GM18511 (cell line): ENCODE measurements at regions not wholly inside any gene's neighbourhood (a gene's known extent, or its start where the extent isn't known, plus 50 kb on each side); places are given as distances from the start of the nearest gene placed in this dataset.
"Not testable (repeated sequence)": the region's sequence is repeated elsewhere in the genome, so short reads cannot be mapped to it uniquely, and the experiment has no call there.

ENCODE experiments used
- ATAC-seq: cut with Tn5 transposase; IDR thresholded peaks from one replicate; pipeline ENCODE4 v1.9.1; 2021; ENCODE audit warnings: mild to moderate bottlenecking, moderate library complexity; ENCODE audit not compliant: unreplicated experiment

DNA sequence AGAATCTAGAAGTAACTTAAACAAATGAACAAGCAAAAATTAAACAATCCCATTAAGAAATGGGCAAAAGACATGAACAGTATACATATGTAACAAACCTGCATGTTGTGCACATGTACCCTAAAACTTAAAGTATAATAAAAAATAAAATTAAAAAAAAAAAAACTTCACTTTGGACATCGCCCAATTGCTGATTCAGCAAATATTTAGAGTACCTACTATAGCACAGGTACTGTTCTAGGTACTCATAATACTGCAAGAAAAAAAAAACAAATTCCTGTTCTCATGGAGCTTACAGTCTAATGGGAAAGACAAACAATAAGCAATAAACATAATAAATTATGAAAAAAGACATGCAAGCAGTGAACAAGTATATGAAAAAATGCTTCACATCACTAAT lies 501.5 kb upstream of the HS3ST5 start:
- no peak for ATAC-seq

DNA sequence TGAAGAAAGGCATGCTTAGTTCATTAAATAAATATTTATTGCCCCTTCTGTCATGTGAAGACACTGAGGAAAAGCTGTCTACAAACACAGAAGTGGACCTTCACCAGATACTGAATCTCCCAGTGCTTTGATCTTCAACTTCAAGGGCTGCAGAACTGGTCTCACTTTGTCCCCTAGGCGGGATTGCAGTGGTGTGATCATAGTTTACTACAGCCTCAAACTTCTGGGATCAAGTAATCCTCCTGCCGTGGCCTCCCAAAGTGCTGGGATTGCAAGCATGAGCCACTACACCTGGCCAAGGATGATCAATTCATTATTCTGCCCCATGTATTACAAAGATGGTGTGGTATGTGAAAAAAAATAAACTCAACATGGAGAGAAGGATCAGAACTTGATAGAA lies 496.2 kb upstream of the HS3ST5 start:
- ATAC-seq, result no peak

DNA sequence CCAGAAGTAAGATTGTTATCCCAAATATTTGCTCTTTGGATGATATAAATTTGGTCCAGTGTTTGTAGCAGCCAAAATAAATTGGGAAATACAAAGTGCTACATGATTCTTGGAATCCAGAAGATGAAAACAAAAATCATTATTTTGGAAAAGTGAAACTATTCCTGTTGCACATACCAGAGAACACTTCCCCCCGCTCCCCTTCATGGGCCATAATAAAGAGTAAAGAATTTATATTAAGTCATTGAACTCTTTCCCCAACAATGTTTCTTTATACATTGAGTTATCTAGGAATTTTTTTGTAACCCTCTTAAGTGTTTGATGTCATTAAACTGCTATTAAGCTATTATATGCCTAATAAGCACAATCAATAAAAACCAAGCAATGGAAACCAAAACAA lies 490.4 kb upstream of the HS3ST5 start:
- ATAC-seq, result no peak

DNA sequence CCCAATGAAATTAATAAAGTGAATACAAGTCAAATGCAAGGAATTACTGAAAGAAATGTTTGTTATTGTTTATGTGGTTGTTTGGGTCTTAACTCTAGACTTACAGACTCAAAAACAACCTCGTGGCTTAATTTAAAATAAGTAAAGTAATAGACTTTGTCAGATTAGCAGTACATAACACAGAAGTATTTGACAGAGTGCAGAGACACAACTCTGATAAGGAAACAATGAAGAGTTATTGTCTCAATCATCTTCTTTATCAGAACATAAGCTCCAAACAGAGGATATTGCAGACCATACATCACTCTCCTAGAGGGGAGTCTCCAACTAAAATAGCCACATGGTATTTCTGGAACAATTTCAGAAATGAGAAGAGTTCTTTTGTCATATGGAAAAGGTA lies 487.7 kb upstream of the HS3ST5 start:
- ATAC-seq, result no peak

DNA sequence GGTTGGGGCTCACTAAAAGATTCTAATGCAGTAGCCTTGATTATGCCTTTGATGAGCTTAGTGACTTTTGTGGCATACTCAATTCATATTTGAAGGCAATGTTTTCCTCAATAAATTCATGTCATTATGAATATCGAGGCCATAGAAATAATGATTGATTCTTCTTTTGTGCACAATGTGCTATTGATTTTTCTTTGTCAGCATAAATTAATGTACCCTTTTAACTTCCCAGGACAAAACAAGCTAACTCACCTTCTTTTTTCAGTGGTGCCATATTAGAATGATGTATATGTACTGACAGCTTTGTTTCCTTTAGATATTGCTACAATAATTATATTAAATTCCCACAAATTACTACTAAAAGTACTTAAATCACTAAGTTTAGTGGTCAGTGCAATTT lies 484.3 kb upstream of the HS3ST5 start:
- ATAC-seq, result no peak

DNA sequence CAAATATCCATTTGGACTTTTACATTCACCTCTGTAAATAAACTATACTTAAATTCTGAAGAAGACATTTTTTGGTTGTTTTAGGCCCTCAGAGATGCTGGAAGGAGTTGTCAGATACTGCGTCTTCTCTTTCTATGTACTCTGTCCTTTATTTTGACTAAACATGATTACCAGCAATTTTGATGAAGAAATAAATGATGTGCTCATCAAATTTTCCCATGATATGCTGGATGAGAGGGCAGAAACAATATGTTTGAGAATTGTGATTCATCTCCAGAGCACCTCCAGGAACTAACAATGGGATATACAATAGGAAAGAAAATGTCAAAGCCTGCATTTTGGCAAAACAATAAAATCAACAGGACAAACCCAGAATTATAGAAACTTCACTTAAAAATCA lies 481.6 kb upstream of the HS3ST5 start:
- ATAC-seq, result no peak

DNA sequence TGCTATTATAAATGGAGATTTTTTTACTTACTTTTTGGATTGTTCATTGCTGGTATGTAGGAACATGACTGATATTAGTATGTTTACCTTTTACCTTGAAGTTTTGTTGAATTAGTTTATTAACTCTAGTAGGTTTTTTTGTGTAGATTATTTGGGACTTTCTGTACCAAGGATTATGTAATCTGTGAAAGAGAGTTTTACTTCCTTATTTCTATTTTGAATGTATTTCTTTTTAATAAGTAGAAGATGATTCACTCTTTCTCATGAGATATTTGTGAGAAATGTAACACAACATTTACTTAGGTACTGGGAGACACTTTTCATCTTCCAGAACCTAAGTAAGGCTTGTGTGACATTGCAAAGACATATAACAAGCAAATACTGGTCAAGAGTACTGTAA lies 473.9 kb upstream of the HS3ST5 start:
- ATAC-seq, result peak; percentile 65

DNA sequence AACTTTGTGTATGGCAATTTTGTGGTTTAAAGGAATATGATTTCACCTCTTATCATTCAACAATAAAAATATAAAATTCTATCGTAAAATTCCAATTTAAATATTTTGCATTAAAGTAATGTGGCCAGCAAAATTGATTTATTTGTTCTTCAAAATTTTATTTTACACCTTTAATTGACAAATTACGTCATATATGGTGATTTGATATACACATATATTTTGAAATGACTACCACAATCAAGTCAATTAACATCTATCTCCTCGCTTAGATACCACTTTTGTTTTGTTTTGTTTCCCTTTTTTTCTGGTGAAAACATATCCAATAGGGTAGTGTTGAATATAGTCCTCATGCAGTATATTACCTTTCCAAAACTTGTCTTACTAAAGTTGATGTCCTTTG lies 467.6 kb upstream of the HS3ST5 start:
- ATAC-seq, result no peak

DNA sequence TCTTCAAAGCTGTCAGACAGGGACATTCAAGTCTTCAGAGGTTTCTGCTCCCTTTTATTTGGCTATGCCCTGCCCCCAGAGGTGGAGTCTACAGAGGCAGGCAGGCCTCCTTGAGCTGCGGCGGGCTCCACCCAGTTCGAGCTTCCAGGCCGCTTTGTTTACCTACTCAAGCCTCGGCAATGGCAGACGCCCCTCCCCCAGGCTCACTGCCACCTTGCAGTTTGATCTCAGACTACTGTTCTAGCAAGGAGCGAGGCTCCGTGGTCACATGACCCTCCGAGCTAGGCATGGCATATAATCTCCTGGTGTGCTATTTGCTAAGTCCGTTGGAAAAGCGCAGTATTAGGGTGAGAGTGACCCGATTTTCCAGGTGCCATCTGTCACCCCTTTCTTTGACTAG lies 462.6 kb upstream of the HS3ST5 start:
- ATAC-seq, result not testable (repeated sequence)

DNA sequence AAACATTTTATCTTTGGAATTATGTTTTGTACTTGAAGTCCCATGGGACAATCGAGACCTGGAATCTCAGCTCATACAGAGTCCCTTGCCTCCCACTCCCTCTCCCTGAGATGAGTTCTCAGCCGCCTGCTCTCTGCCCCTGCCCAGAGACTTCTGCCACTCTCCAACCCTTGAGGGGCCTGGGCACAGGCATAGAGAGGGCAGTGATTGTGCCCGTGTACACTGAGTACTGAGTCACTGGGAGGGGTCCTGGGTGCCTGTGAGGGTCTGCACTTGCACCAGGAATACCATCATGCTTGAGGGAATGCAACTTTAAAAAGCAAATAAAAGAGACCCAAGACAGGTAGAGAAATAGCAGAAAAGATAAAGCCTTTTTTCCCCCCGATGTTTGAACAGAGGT lies 453.8 kb upstream of the HS3ST5 start:
- ATAC-seq, result no peak

DNA sequence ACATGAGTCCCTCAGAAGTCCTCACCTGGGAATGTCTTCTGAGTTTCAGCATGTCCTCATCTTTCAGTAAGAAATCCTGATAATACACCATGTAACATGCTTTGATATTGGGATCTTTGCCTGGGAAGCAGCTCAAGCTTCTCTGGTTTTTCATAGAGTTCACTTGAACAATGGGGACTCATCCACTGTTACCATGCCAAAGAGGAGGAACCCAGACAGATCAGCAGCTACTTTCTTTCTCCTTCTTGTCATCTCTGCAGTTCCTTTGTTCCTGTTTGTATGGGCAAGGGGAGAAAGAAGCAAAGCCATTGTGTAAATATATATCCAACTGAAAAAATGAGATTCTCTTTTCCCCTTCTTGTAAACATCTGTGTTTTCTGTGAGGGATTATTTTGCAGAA lies 450.6 kb upstream of the HS3ST5 start:
- no peak for ATAC-seq

DNA sequence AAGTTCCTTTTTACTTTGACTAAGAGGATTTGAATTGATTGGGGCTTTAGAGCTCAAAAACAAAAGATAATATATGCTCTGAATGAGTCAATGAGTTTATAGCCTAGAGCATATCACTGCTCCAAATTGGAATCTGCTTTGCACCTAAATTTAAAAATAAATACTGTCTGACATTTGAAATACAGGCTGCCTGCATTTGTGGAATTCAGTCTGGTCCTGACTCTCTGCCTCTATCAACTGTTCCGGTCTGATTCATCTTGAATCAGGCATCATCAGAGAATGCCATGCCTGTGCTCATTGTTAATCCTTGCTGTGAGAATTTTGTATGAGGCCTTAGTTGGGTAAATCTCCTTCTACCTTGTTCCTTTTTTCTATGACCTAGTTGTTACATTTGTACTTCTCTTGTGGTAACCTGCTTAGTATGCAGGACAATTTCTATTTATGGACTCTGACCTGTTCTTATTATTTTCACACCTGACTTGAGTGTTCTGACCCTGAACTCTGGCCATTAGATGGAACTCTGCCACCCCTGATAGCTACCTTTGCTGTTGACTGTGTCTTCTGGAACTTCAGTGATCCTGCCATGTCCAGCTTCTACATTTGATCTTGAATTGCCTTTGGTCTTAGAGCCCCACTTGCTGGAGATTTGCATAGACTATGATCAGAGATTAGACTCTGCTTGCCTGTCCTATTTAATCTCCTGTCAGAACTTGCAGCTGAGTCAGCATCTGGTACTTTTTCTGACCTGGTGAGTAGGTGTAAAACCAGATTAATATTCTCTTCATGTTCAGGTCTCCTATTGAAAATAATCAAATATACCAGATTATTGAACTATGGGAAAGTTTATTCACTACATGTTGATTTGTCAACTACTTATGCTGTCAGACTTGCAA lies 442.7 kb upstream of the HS3ST5 start:
- no peak for ATAC-seq

DNA sequence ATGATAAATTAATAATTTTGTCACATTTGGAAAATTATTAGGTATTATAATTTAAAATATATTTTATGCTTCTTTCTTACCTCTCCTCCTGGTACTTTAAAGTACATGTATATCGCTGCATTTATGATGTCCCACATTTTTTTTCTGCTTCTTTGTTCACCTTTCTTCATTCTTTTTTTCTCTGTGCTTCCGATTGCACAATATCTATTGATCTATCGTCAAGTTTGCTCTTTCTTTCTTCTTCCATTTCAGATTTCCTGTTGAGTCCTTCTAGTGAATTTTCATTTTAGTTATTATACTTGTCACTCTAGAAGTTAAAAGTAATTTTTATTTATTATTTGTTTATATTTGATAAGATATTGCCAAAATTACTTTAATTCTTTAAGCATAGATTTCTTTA lies 441.0 kb upstream of the HS3ST5 start:
- ATAC-seq, result no peak

DNA sequence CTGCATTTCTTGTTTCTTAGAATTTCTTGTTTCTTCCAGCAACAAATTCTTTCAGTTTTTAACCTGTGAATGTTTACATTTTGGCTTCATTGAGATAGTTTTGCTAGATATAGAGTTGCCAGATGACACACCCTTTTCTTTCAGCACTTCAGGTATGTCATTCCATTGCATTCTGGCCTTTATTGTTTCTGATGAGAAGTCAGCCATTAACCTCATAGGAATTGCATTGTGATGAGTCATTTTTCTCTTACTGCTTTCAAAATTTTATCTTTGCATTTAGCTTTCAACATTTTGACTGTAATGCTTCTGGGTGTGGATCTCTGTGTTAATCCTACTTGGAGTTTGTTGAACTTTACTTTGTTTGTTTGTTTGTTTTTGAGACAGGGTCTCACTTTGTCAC lies 440.3 kb upstream of the HS3ST5 start:
- ATAC-seq, result no peak

DNA sequence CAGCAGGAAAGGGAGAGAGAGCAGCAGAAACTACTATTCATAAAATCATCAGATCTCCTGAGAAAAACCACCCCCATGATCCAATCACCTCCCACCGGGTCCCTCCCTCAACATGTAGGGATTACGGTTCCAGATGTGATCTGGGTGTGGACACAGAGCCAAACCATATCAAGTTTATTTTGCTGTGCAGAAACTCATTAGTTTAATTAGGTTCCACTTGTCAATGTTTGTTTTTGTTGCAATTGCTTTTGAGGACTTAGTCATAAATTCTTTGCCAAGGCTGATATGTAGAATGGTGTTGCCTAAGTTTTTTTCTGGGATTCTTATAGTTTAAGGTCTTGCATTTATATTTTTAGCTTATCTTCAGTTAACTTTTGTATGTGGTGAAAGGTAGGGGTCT lies 422.0 kb upstream of the HS3ST5 start:
- no peak for ATAC-seq

DNA sequence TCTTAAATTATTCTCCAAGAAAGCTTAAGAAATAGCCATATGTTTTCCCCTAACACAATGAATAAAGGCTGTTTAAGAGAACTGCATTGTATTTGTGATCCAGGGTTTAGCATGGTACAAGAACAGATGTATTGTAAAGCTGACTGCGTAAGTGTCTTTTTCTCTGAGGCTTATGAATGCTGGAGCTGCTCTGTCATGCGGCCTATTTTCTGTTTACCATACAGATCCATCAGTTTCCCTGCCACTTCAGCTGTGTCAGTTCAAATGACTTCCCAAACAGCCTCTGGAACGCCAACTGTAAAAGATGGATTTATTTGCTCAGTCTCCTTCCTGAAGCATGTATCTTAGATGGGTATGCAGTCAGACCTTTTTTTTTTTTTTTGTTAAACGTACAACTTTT lies 419.3 kb upstream of the HS3ST5 start:
- no peak for ATAC-seq

DNA sequence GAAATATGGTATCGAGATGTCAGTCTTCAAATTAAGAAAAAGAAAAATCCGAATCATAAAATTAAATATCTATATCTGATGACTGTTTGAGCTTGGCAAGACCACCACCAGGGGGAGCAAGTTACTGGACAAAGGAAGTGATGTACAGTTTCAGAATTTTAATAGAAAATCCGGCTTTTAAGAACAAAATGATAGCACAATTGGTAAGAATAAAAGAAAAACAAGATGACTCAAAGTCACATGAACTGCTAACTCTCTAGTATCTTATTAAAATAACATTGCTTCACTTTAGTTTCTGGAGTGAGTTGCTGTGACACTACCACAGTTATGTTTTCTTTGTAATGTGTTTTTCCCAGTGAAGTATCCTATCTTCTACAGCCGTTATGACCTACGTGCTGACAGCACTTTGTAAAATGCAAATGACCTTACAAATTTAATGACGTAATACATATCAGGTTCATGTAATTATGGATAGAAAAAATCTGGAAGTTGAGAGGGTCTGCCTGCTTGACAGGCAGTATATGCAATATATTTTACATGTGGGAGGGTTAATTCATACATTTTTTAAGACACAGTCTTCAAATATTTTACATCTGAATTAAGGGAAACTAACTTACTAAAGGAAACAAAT lies 405.3 kb upstream of the HS3ST5 start:
- peak; percentile 73 for ATAC-seq

DNA sequence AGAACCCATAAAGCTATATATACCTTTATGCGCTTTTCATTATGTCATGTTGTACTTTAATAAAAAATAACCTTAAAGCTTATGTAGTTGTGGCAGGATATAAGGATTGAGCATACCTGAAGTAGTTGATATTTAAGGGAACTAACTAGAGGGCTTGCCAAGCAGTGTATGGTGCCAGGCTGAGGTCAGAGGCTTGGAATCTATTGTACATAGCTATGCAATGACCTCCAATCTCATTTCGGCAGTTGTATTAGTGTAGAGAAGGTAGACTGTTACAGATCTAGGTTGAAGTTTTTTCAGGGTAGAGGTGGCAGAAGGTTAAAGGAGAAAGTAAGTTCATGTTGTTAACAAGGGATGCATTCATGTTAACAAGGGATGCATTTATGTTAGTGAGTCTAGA lies 397.7 kb upstream of the HS3ST5 start:
- ATAC-seq, result no peak

DNA sequence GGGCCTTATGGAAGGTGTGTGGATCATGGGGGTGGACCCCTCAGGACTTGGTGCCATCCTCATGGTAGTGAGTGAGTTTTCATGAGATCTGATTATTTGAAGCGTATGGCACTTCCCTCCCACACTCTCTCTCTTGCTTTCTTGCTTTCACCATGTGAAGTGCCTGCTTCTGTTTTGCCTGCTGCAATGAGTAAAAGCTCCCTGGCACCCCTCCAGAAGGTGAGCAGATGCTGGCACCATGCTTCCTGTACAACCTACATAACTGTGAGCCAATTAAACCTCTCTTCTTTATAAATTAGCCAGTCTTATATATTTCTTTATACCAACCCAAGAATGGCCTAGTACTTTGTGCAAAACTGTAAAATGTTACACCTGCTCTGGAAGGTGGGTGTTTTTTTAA lies 396.8 kb upstream of the HS3ST5 start:
- no peak for ATAC-seq

DNA sequence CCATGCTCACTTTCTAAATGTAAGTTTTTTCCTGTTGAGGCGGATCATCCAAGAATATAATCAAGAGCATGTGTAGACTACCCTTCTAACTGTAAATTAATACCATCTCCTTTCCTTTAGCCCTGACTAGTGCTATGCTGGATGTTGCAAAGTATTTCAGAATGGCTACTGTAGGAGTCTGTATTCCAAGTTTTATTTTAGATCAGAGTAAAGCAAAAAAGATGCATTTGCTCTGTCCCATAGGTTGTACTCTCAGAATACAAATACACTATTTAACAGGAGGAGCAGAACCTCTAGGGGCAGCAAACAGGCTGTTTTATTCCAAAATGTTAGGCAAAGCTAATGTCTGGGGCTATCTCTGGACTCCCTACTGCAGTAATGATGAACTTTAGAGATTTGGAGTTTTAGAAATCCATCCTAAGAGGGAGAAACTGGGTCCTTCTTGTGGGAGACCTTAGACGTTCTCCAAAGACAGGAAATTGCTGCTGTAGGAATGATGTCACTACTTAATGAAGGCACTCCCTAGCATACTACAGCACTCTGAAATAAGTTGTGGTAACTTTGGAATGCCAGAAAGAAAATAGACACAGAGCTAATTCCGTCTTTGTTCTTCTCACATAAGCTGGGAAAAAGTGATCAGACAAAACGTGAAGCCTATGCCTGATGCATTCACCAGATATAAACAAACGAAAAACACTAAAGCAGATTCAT lies 392.4 kb upstream of the HS3ST5 start:
- no peak for ATAC-seq

DNA sequence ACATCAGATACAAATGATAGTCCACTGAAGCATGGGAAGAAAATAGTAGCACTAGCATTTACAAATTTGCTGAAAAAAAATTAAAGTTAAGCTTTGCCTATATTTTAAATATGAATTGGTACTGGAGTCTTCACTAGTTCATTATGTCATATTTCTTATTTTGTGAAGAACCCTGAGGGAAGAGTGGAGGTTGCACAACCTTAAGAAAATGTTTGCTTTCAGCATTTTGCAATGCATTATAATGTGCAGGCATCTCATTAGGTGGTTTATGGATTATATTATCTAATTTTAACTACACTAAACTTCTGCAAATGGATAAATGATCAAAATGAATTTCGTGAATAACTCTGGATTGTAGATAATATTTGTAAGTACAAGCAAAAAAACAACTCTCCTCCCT lies 390.8 kb upstream of the HS3ST5 start:
- ATAC-seq, result no peak

DNA sequence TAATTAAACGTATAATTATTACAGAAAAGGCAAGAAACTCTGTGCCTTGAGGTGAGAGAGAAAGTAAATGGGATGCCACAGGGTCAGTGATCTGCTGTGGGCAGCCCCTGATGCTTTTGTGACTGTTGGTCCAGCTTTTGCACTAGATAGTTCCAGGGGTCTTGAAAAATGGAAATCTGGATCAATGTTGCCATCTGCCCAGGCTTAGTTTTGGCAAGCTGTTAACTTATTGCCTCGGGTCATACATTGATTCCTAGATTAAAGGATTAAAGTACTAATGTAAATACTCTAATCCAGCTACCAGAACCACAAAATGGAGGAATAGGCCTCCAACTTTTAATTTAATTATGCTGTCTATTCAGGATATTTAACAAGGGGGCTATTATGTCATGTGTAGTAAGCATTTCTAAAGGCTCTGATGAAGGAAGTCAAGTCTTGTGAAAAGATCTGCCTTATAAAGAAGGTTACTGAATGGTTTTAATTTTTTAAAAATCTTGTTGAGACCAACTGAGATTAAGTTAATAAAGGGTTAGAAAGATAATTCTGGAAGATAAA lies 376.0 kb upstream of the HS3ST5 start:
- ATAC-seq, result no peak
